Dedifferentiated amniotic fluid mesenchymal stem cell (primary cell): ENCODE measurements at regions not wholly inside any gene's neighbourhood (a gene's known extent, or its start where the extent isn't known, plus 50 kb on each side); places are given as distances from the start of the nearest gene placed in this dataset.
A peak's percentile ranks its signal among the peaks of the same experiment; 100 is the strongest.

Experiments used
- DNase-seq: peaks from one replicate; pipeline ENCODE4 v3.0.0-alpha.2; 2016; ENCODE audit errors: extremely low spot score

DNA sequence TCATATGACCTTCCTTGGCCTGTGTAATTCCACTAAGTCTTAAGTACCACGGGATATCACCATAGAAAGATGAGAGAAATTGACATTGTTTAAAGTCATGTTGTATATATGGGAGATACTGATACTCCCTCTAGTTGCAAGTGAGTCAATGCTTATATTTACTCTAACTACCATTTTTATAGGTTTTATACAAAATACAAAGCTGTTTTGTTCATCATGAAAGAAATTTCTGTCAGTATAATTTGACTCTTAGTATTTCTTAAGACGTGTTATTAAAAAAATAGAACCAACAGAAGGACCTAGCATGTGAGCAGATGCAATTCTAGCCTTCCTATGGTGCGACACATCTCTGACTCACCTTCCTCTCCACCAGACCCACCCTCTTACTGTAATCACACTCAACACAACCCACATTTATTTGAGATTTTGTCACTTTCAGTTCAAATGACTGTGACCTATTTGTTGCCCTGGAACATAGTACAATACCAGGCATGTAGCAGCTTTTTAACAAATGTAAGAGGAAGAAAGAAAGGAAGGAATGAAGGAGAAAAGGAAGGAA, 453.1 kb downstream of the CMPK2 start:
- peak; percentile 33 for DNase-seq

DNA sequence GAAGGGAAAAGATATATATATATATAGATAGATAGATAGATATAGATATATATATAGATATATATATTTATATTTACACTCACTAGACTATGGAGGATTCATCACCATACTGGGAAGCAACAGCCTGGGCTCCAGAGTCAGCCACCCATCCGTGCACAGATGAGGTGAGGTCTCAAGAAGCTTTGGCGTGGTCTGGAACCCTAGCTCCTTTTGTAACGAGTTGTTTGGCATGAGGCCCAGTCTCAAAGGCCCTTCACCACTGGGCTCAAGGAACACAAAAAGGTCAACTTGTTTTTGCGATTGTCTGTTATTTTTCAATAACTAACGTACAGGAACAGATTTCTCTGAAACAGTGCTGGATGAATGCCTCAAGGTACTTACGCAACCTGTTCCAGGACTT, 448.7 kb downstream of the CMPK2 start:
- no peak for DNase-seq

DNA sequence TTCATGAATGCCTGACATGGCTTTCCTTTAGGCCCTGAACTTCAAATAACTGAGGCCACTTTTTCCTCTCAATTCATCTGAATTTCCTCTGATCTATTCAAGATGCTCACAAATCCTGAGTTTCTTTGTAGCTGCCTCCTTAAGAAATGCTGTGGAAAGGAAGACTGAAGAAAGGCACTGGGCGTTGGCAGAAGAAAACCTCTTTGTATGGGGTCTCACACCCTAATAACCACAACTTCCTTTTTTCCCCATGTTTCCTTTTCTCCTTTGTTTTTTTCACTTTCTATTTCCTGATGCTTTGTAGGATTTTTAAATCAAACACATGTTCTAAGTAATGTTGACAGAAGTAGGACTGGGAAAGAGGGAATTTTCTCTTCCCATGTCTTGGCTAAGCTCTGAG, 447.4 kb downstream of the CMPK2 start:
- DNase-seq, result no peak

DNA sequence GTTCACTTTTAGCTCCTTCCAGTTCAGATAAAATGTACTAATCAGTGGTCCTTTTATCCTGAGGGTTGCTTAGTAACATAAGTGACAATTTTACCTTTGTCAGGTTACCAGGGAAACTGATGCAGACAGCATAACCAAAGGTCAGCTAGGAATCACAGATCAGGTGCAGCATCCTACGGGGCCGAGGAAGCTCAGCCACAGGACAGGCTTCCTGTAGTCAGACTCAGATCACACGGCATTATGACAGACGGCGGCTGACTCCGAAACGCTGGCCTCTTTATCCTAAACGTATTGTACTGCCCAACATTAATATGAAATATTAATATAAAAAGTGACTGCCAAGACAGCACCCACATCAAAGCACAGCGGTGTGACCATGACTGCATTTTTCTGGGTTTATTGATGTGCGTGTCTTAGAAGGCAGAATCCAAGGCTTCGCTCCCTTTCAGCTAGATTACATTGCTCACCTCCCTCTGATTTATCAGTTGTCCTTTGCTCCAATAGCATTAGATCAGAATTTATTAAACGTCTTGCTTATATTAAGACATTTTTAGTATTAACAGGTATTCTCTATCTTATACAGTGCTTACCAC, 444.5 kb downstream of the CMPK2 start:
- no peak for DNase-seq

DNA sequence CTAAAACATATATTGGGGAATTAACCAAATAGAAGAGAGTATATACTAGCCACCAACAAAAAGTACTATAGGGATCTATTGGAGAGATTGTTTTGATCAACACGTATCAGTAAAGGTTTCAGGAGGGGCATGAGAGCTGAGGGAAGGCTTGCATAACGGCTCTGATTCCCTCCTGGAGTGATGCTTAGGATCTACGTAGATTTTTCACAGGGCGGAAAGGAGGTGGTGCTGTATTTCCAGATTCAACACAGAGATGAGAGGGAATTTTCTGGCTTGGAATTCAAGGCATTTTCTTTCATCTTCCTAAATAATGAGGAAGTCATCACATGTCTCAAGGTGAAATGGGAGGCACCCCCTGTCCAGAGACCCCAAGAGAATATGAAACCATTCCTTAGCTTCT, 443.8 kb downstream of the CMPK2 start:
- no peak for DNase-seq

DNA sequence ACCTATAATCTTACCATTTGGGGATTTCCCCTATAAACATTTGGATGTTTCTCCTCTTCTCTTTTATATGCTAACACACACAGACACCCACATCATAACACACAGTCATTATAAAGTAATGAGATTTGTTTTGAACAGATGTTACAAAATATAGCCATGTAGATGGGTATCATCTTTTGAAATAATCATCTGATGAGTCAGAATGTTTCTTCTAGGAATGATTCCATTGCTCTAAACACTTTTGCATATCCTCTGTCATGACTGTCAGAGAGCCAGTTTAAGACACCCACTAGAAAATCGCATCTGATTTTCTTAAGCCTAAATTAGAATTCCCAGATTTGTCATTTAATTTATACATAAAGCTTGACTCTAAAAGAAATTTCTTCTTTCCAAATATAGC, 442.6 kb downstream of the CMPK2 start:
- DNase-seq, result peak; percentile 49

DNA sequence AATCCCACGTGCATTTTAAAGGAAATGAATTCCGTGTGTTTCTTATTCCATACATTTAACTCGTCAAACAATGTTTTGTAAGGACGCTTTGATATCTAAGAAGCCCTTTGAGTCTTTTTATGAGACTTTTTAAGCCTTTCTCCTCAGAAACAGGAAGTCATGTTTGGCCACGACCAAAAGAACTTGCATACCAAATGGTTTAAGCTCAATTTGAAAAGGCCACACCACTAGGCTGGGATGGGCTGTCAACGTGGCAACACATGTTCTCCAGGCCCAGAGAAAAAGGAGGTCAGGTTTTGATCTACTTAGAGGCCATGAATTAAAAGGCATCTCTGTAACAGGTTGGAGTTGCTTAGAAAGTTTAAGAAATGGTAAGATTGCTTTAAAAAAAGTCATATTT, 441.8 kb downstream of the CMPK2 start:
- no peak for DNase-seq

DNA sequence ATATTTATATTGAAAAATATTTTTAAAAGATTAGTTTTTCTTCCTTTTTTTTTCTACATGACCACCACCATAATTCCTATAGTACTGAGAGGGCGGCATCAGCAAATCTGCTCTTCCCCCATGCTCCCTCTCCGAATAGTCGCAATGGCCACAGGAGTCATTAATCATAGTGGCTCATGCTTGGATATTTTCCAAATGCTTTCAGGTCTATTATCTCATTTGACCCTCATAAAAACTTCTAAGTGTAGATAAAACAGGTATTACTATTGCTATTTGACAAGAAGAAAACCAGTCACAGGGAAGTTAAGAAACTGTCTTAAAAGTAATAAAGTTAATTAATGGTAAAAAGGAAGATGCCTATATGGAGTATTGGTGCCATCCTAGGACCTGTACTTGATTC, 440.7 kb downstream of the CMPK2 start:
- DNase-seq, result no peak

DNA sequence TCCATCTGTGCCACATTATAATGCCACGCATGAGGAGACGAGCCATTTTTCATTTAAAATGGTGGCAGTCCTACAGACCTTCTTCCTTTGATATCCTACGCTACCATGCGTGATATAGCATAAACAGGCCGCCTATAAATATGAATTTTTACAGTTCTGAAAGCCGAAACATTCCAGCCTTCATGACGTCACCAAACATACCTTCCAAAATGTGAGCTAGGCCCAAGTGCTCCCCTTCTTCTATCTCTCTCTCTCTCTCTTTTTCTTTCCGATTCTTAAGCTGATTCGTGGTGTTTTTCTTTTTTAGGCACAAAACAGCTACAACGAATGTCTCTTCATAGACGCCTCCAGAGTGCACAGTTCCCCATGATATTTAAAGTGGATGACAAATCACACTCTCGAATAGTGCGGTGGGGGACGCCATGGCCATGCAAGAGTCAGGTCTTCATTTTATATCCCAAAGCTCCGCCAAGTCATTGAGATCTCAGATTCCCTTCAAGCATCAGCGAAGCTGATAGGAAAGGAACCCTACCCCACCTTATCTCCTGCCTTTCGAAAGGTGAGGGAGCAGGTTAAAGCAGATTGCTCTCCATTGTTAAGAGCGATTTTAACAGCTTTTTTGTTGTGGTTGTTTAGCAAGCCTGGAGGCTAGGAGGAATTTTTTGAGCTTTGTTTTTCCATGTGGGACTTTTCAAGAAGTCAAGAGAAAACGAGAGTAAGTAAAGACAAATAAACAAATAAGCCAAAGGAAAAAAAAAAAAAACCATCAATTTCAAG, 436.3 kb downstream of the CMPK2 start:
- DNase-seq, result no peak

DNA sequence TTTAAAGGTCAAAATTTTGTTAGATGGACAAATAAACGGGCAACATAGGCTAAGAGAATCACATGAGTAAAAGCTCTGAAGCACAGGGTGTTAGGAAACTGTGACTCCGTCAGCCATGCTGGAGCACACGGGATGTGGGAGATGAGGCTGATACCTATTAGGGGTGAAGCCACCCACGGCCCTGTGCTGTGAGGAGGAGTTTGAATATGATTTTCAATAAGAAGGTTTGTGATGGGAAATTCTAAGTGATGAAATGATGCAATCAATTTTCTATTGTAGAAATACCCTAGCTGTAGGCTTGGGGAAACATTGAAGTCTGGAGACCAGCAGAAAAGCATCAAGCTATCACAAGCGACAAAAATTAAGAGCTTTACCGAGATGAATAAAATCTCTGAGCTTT, 431.3 kb downstream of the CMPK2 start:
- DNase-seq, result no peak

DNA sequence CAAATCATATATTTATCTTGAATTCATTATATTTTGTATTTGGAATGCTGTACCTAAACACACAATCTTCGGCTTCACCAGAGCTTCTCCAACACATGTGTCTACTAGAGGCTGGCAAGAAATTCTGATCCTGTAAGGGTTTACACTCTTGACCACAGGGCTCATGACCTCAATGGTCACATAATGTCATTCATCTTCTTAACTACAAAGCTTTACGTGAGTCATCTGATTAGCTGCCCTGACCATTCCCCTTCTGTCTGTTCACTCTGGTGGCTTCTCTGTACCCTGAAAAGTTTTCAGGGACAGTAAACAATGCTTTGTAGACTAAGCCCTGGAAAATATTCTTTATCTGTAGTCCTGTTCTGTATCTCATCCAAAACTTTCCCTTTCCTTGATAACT, 423.9 kb downstream of the CMPK2 start:
- no peak for DNase-seq

DNA sequence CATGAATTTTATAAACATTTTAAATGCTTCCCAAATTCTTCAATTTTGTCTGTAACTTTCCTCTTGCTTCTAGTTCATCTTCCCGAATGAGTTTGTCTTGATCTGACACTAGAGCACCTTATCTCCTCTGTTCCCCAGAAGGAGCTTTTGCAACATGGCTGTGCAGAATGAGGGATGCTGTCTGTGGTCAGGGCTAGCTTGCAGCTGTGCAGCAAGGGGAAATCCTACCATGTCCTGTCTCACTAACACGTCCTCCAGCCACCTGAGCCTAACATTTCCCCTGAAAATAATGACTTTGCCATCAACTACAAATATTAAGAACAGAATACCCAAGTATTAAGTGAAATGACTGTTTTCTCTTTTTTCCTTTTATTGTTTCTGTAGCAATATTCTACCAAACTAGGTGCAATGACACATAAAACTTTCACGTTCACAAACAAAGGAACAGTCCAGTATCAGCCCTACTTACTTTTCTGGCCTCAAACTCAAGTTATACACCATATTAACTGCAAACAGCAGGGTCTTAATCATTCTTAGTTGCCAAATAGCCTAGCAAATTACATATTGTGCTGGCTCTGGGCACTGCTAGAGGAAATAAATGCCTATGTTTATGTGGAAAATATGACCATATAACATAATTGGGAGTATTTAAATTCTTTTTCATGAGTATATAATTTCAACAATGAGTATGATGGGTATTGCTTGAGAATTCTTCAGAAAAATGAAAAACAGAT, 423.3 kb downstream of the CMPK2 start:
- no peak for DNase-seq

DNA sequence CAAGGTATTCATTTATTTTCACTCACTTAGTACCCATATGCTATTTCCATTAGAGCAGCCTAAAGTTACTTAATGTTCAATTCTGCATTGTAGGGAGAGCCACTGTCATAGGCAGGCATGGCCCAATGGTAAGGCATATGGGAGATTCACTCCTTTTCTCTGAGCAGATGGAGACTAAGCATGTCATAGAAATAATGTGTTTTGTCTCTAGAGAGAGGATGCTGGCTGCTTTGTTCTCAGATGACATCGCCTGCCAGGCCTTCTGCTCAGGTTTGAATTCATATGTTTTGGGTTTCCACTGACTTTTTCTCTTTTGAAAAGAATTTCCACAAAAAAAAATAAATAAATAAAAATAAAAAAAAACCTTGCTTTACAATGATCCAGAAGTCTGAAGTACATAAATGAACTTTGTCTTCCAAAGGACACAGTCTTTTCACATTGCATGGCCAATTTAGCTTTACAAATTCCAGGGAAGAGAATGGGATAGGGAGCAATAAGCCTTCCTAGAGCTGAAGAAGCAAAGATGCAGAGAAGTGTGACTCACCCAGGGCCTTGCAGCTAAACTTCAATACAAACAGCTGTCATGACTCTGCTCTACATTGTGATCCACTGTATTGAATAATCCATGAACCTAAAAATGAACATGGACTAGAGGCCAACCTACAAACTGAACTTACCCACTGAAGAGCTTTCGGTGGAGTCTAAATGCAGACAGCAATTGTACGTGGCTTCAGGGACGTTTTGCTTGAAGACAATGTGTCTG, 422.5 kb downstream of the CMPK2 start:
- no peak for DNase-seq

DNA sequence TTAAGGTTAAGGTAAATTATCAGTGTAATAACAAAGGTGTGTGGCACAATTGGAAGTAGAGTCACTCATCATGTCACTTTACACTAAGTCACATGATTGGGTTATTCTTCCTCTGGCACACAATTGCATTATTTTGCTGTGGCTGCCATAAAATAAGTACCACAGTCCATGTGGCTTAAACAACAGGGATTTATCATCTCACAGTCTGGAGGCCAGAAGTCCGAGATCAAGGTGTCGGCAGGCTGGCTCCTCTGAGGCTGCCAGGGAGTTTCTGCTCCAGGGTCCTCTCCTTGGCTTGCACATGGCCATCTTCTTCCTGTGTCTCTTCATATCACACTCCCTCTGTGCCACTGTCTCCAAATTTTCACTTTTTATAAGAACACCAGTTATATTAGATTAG, 421.2 kb downstream of the CMPK2 start:
- no peak for DNase-seq

DNA sequence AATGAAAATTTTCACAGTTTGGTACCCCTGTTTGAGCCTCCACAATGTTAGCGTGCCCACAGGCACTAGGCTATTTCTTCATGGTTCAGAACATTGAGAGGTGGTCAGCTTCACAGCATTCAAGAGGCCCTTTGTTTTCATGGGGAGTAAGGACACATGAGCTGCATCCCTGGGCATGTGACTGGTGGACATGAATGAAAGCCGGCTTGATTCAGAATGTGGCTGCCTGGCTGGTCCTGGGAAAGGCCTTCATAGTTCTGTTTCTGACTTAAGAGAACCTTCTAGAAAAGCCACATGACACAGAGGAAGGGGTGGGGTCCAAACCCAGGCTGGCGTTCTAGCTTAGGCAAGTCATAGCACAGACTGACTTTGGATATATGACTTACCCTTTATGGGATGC, 420.6 kb downstream of the CMPK2 start:
- DNase-seq, result no peak

DNA sequence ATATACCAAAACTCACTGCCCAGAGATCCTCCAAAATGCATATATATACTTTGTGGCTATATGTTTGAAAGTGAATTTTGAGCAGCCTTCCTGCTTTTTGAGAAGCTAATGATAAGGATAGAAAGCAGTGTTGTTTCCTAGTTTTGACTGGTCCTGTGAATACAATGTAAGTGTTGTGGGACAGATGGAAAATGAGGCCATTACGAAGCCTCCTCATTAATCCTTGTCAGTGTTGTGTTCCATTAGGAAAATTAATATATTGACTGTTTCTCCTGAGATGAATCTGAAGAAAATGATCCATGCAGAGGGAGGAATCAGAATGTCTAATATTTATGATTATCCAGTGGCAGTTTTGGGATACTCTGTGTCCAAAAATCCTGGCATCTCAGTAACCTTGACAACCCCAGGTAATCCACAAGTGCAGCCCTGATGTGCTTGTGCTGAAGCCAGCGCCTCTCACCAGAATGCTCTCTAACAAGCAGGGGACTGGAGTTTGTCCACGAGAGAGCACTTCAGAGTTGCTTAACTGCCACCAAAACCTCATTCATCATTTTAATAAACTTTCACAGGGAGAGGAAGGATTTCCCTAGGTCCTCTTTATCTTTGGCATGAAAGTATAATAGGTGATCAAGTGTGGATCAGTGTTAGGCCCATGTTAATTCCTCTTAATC, 418.6 kb downstream of the CMPK2 start:
- no peak for DNase-seq

DNA sequence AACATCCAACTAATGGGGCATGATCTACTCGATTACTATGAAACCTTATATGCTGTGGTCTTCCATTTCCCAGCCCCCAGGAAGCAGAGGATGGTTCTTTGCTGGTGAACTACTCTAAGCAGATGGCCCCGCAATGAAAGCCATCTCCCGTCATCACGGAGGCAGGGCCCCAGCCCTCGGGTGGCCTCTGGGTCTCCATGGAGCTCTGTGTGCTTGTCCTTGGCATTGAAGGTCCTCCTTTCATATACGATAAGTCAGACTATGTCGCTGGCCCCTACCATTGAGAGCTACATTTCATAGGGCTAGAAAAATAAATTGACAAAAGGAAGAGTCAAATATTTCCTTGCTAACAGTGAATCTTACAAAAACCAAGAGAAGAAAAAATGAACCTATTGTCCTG, 416.8 kb downstream of the CMPK2 start:
- DNase-seq, result no peak

DNA sequence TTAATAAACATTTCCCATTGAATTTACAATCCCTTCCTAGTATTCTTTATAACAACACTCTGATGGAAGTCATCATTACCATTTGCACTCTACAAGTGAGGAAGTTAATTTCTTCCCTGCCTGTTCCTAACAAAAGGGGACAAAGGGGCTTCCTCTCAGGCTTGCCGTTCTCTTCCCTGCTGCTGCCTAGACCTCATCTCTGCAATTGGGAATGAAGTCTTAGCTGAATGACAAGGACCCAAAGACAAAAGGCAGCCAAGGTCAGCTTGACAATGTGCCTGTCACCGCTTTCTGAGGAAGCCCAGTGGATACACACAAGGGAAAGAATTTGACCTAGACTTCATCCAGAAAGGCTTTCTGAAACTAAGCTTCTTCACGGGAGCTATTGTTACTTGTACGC, 416.4 kb downstream of the CMPK2 start:
- DNase-seq, result no peak

DNA sequence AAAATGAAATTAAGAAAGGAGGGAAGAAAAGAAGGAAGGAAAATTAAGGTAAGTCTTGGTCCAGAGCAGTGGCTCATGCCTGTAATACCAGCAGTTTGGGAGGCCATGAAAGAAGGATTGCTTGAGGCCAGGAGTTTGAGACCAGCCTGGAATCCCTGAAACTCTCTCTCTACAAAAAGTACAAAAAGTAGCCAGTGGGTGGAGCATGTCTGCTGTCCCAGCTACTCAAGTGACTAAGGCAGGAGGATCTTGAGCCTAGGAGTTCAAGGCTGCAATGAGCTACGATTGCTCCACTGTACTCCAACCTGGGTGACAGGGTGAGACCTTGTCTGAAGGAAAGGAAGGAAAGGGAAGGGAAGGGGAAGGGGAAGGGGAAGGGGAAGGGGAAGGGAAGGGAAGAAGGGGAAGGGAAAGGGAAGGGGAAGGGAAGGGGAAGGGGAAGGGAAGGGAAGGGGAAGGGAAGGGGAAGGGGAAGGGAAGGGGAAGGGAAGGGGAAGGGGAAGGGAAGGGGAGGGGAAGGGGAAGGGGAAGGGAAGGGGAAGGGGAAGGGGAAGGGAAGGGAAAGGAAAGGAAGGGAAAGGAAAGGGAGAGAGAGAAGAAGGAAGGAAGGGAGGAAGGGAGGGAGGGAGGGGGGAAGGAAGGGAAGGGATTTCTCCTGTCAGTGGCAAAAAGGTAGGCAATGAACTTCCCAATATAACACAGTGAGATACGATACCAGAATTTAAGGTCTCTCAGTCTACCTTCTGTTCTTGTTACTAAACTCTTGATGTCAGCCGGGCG, 412.8 kb downstream of the CMPK2 start:
- no peak for DNase-seq

DNA sequence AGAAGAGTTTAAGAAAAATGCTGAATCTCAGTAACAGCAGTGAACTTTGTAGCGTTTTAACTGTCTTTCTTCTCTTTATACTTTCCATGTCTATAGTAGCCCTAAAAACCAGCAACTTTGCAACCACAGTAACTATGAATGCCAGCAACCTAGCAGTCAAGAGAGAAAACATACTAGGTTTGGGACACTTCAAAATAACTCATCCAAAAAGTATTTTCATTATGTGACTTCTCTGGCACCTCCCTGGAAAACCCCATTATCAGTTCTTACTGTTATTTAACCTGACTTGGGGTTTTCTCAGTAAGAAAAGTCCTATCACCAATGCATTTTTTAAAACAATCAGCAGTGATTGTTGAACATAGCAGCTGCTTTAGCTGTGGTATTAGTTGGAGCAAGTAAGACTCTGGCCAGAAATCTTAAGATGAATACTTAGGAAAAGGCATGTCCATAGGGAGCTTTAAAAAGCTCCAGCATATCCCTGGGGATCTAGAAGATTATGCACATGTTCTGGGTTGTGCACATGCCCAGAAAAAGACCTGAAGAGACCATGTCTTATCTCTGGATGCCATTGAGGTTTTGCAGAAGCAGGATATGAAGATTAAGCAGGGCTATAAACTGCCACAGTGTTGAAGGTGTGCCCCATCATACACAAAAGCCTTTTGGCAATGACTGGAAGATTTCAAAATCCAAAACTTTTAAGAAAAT, 411.3 kb downstream of the CMPK2 start:
- no peak for DNase-seq
